Caco-2 (cell line): ENCODE measurements at regions not wholly inside any gene's neighbourhood (a gene's known extent, or its start where the extent isn't known, plus 50 kb on each side); places are given as distances from the start of the nearest gene placed in this dataset.

Experiments
- BruUV-seq: library from RNA; stranded (reverse); fragments of 400-500 nt; replicated peaks from 2 replicates; lab custom pipeline; 2021; lab: Mats Ljungman, UMichigan
- CTCF ChIA-PET: fragments of 300-600 bp; sonication (Branson Sonifier 250); formaldehyde crosslinking; loops from one replicate; lab custom pipeline; 2022; ENCODE audit warnings: antibody characterized with exemption; lab: Charles Lee
- POLR2A ChIA-PET: fragments of 300-600 bp; sonication (Branson Sonifier 250); formaldehyde crosslinking; loops from one replicate; lab custom pipeline; 2022; ENCODE audit warnings: antibody characterized with exemption; lab: Charles Lee
- DNase-seq, 2 experiments: peaks; one replicate each; pipeline versions ENCODE4 v3.0.0 to v3.0.0-alpha.2; 2020 to 2022
- H3K27me3 ChIP-seq: replicated peaks from 2 replicates; pipeline ENCODE4 v1.6.0; 2011; ENCODE audit warnings: low read length; ENCODE audit not compliant: control insufficient read depth, insufficient read depth
- H3K36me3 ChIP-seq: 2 replicates; pipeline ENCODE4 v1.5.1; 2011; ENCODE audit warnings: low read length; ENCODE audit not compliant: control insufficient read depth, insufficient read depth
- H3K4me1 ChIP-seq: fragments of 250-450 bp; sonication (Bioruptor Pico); 2 replicates; pipeline ENCODE4 v1.5.1; 2020; ENCODE audit warnings: mild to moderate bottlenecking
- H3K4me3 ChIP-seq: 2 replicates; pipeline ENCODE4 v1.5.1; 2011; ENCODE audit warnings: low read depth, mild to moderate bottlenecking, control low read depth, low read length
- H3K9me3 ChIP-seq: fragments of 250-450 bp; sonication (Bioruptor Pico); 2 replicates; pipeline ENCODE4 v1.5.1; 2020; ENCODE audit warnings: mild to moderate bottlenecking, moderate library complexity
- H3K27ac Mint-ChIP-seq: one replicate; pipeline ENCODE4 v1.8.0; 2022; ENCODE audit warnings: mixed read lengths; ENCODE audit not compliant: unreplicated experiment
- H3K27me3 Mint-ChIP-seq: one replicate; pipeline ENCODE4 v1.8.0; 2022; ENCODE audit warnings: mixed read lengths; ENCODE audit not compliant: insufficient read depth, unreplicated experiment
- H3K36me3 Mint-ChIP-seq: one replicate; pipeline ENCODE4 v1.8.0; 2022; ENCODE audit warnings: mild to moderate bottlenecking, mixed read lengths; ENCODE audit not compliant: insufficient read depth, unreplicated experiment
- H3K4me1 Mint-ChIP-seq: one replicate; pipeline ENCODE4 v1.8.0; 2022; ENCODE audit warnings: low read depth, mixed read lengths; ENCODE audit not compliant: unreplicated experiment
- H3K4me3 Mint-ChIP-seq: one replicate; pipeline ENCODE4 v1.8.0; 2022; ENCODE audit warnings: mild to moderate bottlenecking, moderate library complexity, mixed read lengths; ENCODE audit not compliant: unreplicated experiment
- H3K9me3 Mint-ChIP-seq: one replicate; pipeline ENCODE4 v1.8.0; 2022; ENCODE audit warnings: mixed read lengths; ENCODE audit not compliant: unreplicated experiment
- CTCF ChIP-seq, 2 experiments: fragments of 200-600 bp in 1 of 2; IDR thresholded peaks; 1 replicate in 1 of 2; 2 replicates in 1 of 2; pipeline versions ENCODE4 v1.5.1 to v1.8.0; 2011 to 2022; ENCODE audit warnings: antibody characterized with exemption in 1 of 2, control low read depth in 1 of 2, inconsistent platforms in 1 of 2, low read depth in 1 of 2, low read length in 1 of 2, mild to moderate bottlenecking in 1 of 2, moderate library complexity in 1 of 2; ENCODE audit not compliant: insufficient read depth in 1 of 2, severe bottlenecking in 1 of 2, unreplicated experiment in 1 of 2
- intact Hi-C: fragments of 100-400 bp; cut with micrococcal nuclease; formaldehyde crosslinking; loops from one replicate; pipeline ENCODE4 v1.10.0; 2022; ENCODE audit not compliant: unreplicated experiment

- no peak for TF ChIP-seq CTCF (IDR thresholded peaks at IDR 0.05; ENCODE audit: insufficient read depth in 1 of 2, low read depth in 1 of 2, low read length in 1 of 2, severe bottlenecking in 1 of 2, unreplicated experiment in 1 of 2)
- Mint-ChIP-seq H3K36me3 (no peaks in the 10 kb centered on the region), H3K27ac (no peak overlapping the region), H3K27me3 (no peaks in the 10 kb centered on the region), H3K9me3 (no peaks in the 10 kb centered on the region), H3K4me1 (no peaks in the 10 kb centered on the region), H3K4me3 (no peak overlapping the region)
- Histone ChIP-seq H3K9me3 (no peaks in the 10 kb centered on the region), H3K27me3 (no peaks in the 10 kb centered on the region), H3K36me3 (no peaks in the 10 kb centered on the region), H3K4me3 (no peak overlapping the region), H3K4me1 (no peaks in the 10 kb centered on the region)
- CTCF ChIA-PET: no interaction called here
- POLR2A ChIA-PET: no interaction called here
- DNase-seq: no peak
- intact Hi-C loops: no loop called here
- BruUV-seq: no TSS peak
Observed at GRCh38 chr18:27645929-27646328, 460.8 kb upstream of the CHST9 start.

- Mint-ChIP-seq H3K27ac (no peak overlapping the region), H3K4me3 (no peak overlapping the region), H3K9me3 (no peaks in the 10 kb centered on the region), H3K36me3 (no peaks in the 10 kb centered on the region), H3K4me1 (no peaks in the 10 kb centered on the region), H3K27me3 (no peaks in the 10 kb centered on the region)
- POLR2A ChIA-PET: no interaction called here
- H3K9me3 ChIP-seq: no peaks in the 10 kb centered on the region
- no peaks in the 10 kb centered on the region for H3K27me3 ChIP-seq
- no peak for TF ChIP-seq CTCF (IDR thresholded peaks at IDR 0.05; ENCODE audit: insufficient read depth in 1 of 2, low read depth in 1 of 2, low read length in 1 of 2, severe bottlenecking in 1 of 2, unreplicated experiment in 1 of 2)
- BruUV-seq: no TSS peak
- CTCF ChIA-PET: no interaction called here
- no peak for DNase-seq
- H3K4me1 ChIP-seq: no peaks in the 10 kb centered on the region
- intact Hi-C loops: no loop called here
- H3K4me3 ChIP-seq: no peak overlapping the region
- H3K36me3 ChIP-seq: no peaks in the 10 kb centered on the region
Observed at GRCh38 chr18:27636576-27637085, 451.5 kb upstream of the CHST9 start.

- ChIA-PET POLR2A (no interaction called here), CTCF (no interaction called here)
- no peak overlapping the region for H3K27ac Mint-ChIP-seq
- intact Hi-C loops: no loop called here
- H3K9me3 ChIP-seq: no peaks in the 10 kb centered on the region
- H3K36me3 Mint-ChIP-seq: no peaks in the 10 kb centered on the region
- H3K27me3 ChIP-seq: no peaks in the 10 kb centered on the region
- DNase-seq: no peak
- H3K36me3 ChIP-seq: no peaks in the 10 kb centered on the region
- TF ChIP-seq CTCF (IDR thresholded peaks at IDR 0.05; ENCODE audit: insufficient read depth in 1 of 2, low read depth in 1 of 2, low read length in 1 of 2, severe bottlenecking in 1 of 2, unreplicated experiment in 1 of 2): no peak
- no peaks in the 10 kb centered on the region for H3K9me3 Mint-ChIP-seq
- no peak overlapping the region for H3K4me3 ChIP-seq
- H3K27me3 Mint-ChIP-seq: no peaks in the 10 kb centered on the region
- H3K4me1 ChIP-seq: no peaks in the 10 kb centered on the region
- H3K4me3 Mint-ChIP-seq: no peak overlapping the region
- H3K4me1 Mint-ChIP-seq: no peaks in the 10 kb centered on the region
- no TSS peak for BruUV-seq
Observed at GRCh38 chr18:27632706-27633105, 447.6 kb upstream of the CHST9 start.
